ENCODE measurements at regions not wholly inside any gene's neighbourhood (a gene's known extent, or its start where the extent isn't known, plus 50 kb on each side); places are given as distances from the start of the nearest gene placed in this dataset.

- DNase-seq: no peak
Measured at GRCh38 chr7:45986355-45987298, 65.6 kb upstream of the IGFBP3 start.

GRCh38 chr7:45985902-45986301, 64.8 kb upstream of the IGFBP3 start:
- no peak for DNase-seq

- DNase-seq: no peak
Measured at GRCh38 chr7:45984386-45985295, 63.6 kb upstream of the IGFBP3 start.

- DNase-seq: no peak
Measured at GRCh38 chr7:45983720-45984255, 62.7 kb upstream of the IGFBP3 start.

GRCh38 chr7:45982907-45983719, 62.0 kb upstream of the IGFBP3 start:
- no peak for DNase-seq

DNA sequence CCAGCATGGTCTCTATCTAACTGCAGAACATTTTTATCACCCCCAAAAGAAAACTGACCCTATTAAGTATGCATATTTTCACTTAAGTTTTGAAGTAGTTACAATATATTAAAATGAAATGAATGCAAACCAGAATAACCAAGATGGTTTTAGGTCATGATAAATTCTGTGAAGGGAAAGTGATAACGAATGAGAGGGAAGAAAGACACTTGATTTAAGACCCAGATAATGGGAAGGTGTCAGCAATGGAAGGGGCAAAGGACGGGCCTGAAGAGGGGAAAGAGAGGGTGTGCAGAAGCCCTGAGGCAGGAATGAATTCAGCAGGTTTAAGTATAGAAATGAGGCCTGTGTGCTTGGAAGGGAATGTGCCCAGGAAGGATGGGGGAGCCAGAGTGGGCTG, 61.1 kb upstream of the IGFBP3 start:
- no peak for DNase-seq

- DNase-seq: no peak
Measured at GRCh38 chr7:45980973-45981372, 59.9 kb upstream of the IGFBP3 start.

GRCh38 chr7:45980181-45980905, 59.3 kb upstream of the IGFBP3 start:
- DNase-seq: no peak

DNA sequence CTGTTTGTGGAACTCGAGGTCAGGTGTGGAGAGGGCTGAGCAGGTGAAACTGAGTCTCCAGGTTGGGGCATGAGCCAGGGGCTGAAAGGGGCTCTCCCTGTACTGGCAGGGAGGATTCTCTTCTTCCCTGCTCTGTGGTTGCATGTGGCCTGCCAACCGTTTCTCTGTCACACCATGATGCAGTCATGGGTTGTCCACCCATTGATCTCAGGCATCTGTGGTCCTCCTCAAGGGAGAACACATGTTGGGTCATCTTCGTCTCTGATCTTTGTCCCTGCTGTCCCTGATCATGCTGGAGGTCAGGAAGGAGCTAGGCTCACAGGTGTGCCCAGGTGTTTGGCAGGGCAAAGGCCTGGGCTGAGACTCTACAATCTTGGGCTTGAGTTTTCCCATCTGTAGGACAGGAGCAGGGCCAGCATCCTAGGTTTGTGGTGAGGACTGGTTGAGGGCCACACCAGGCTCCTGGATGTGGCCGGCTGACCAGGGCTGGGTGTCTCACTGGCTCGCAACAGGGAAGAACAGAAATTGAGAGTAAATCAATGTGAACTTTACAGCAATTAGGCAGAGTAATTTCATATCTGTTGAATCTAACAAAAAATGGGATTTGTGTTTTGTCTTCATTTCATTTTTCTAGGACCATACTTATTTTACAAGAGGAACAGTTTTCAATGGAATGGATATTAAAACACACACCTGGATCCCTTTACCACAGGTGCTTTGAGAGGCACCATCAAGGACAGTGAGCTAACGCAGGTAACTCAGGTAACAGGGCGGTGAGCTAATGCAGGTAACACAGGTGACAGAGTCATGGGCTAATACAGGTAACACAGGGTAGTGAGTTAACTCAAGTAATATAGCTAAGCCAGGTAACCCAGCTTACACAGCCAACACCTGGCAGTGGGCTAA, 58.5 kb upstream of the IGFBP3 start:
- DNase-seq: no peak

- no peak for DNase-seq
Measured at GRCh38 chr7:45978731-45979211, 57.7 kb upstream of the IGFBP3 start.

- no peak for DNase-seq
Measured at GRCh38 chr7:45978010-45978681, 57.1 kb upstream of the IGFBP3 start.

DNA sequence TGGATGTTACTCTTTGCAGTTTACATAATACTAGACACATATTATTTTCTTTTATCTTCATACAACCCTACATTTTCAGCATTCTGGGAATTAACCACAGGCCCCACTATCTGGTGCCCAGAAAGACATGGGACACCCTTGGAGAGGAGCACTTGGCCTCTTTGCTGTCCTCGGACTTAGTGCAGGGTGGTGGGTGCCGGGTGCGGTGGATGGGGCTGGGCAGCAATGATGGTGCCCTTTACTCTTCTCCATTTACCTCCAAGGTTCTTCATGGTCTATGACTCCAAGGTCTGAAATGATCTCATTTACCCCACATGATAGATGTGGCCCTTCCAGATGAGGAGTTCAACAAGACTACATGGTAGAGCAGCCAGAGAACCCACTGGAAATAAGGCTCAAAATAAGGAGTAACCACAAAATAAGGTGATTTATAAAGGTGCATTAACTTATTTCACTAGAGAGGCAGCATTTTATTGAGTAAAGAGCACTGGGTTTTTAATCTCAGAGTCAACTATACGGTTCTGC, 56.2 kb upstream of the IGFBP3 start:
- DNase-seq: no peak

DNA sequence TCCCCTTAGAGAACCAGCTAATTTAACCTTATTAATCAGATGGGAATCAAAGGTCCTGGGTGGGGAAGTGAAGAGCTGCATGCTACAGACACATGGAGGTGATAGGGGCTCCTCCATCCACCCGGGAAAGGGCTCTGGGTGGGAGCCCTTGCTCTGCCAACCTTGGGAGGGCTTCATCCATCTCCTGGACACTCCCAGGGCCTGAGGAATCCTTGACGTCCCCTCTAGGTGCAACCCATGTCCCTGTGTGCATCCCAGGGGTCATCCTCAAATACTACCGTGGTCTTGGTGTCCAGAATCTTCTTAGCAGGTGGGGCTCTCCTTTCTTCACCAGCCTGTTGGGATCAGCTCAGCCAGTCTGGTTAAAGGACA, 55.4 kb upstream of the IGFBP3 start:
- DNase-seq: no peak

DNA sequence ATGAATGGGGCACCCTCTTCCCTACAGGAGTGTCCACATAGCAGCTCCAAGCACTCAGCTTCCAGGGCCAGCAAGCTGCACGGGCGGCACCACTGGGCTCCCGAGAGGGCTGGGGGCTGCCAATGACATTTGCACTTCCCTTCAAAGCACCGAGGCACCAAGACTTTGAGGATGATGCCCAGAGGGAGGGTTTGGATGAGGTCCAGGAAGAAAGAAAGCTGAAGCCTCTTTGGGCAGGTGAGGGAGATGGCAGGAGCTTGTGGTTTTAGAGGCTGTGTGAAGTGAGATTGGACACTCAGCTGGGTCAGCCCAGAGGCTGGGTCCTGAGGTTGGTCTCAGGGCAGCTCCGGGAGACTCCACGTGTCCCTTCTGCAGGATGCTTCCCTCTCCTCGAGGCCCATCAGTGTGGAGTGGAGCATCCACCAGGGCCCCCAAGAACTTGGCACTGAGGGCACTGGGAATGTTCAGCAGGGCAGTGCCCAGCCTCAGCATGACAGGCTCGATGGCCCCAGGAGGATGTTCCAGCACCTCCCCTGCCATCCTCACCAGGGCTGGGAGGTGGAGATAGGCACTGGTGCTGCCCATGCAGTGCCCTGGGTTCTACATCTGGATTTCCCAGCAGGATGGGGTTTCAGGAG, 54.9 kb upstream of the IGFBP3 start:
- DNase-seq: no peak

- no peak for DNase-seq
Measured at GRCh38 chr7:45975367-45975766, 54.3 kb upstream of the IGFBP3 start.

- no peak for DNase-seq
Measured at GRCh38 chr7:45974540-45975360, 53.7 kb upstream of the IGFBP3 start.

GRCh38 chr7:45973725-45974532, 52.9 kb upstream of the IGFBP3 start:
- no peak for DNase-seq

Data from KG1 (cell line).